ENCODE measurements at regions not wholly inside any gene's neighbourhood (a gene's known extent, or its start where the extent isn't known, plus 50 kb on each side); places are given as distances from the start of the nearest gene placed in this dataset.

DNA sequence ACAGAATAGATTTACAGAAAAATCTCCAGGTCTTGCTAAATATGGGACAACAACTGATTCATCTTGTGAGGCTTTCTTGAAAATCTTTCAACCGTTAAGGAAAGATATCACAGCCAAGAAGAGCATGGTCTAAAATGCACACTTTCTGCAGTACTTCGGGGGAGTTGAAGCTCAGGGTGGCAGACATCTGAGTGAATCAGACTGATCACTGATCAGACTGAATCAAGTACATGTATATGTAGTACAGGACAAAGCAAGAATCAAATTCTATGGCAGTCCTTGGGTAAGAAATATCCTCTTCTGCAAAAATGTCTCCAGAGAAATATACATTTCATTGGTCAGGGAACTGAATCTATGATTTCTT is 212.4 kb upstream of the SPAG17 start:
- H3K18ac ChIP-seq (ENCODE audit: low read depth, low read length) = no peak overlapping the region
- no peaks in the 10 kb centered on the region for H3K79me1 ChIP-seq (ENCODE audit: low read depth in 1 of 2, low read length in 2 of 2)
- H2BK120ac ChIP-seq (ENCODE audit: low read depth, low read length) = no peak overlapping the region
- no peak overlapping the region for H3K27ac ChIP-seq (ENCODE audit: insufficient read depth, low read length)
- no peak overlapping the region for H3K56ac ChIP-seq (ENCODE audit: extremely low read depth, insufficient read depth, low read length)
- no peak overlapping the region for H3K23ac ChIP-seq (ENCODE audit: low read depth, low read length)
- no peaks in the 10 kb centered on the region for H3K4me1 ChIP-seq (ENCODE audit: control insufficient read depth, insufficient read depth, low read length)
- H3K14ac ChIP-seq (replicated peaks; ENCODE audit: low read depth, low read length) = no peak overlapping the region
- TF ChIP-seq NFE2L2 (IDR thresholded peaks at IDR 0.05; ENCODE audit: low read depth, low read length) (no peak), CHD1 (IDR thresholded peaks at IDR 0.05; ENCODE audit: low read depth, low read length) (no peak), SMC3 (IDR thresholded peaks at IDR 0.05; ENCODE audit: low read depth, low read length) (no peak), MXI1 (IDR thresholded peaks at IDR 0.05; ENCODE audit: borderline replicate concordance, low read depth, low read length) (no peak), RCOR1 (IDR thresholded peaks at IDR 0.05; ENCODE audit: insufficient replicate concordance, low read length) (no peak)
- TF ChIP-seq, protein P1, sequence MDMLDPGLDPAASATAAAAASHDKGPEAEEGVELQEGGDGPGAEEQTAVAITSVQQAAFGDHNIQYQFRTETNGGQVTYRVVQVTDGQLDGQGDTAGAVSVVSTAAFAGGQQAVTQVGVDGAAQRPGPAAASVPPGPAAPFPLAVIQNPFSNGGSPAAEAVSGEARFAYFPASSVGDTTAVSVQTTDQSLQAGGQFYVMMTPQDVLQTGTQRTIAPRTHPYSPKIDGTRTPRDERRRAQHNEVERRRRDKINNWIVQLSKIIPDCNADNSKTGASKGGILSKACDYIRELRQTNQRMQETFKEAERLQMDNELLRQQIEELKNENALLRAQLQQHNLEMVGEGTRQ (IDR thresholded peaks at IDR 0.05; ENCODE audit: low read depth, low read length) = no peak
- TF ChIP-seq, protein P2, sequence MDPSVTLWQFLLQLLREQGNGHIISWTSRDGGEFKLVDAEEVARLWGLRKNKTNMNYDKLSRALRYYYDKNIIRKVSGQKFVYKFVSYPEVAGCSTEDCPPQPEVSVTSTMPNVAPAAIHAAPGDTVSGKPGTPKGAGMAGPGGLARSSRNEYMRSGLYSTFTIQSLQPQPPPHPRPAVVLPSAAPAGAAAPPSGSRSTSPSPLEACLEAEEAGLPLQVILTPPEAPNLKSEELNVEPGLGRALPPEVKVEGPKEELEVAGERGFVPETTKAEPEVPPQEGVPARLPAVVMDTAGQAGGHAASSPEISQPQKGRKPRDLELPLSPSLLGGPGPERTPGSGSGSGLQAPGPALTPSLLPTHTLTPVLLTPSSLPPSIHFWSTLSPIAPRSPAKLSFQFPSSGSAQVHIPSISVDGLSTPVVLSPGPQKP (IDR thresholded peaks at IDR 0.05; ENCODE audit: borderline replicate concordance, low read depth, low read length) = no peak
- TF ChIP-seq, protein P3, sequence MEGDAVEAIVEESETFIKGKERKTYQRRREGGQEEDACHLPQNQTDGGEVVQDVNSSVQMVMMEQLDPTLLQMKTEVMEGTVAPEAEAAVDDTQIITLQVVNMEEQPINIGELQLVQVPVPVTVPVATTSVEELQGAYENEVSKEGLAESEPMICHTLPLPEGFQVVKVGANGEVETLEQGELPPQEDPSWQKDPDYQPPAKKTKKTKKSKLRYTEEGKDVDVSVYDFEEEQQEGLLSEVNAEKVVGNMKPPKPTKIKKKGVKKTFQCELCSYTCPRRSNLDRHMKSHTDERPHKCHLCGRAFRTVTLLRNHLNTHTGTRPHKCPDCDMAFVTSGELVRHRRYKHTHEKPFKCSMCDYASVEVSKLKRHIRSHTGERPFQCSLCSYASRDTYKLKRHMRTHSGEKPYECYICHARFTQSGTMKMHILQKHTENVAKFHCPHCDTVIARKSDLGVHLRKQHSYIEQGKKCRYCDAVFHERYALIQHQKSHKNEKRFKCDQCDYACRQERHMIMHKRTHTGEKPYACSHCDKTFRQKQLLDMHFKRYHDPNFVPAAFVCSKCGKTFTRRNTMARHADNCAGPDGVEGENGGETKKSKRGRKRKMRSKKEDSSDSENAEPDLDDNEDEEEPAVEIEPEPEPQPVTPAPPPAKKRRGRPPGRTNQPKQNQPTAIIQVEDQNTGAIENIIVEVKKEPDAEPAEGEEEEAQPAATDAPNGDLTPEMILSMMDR (conservative IDR thresholded peaks at IDR 0.05; ENCODE audit: low read depth, low read length) = no peak
- no peak overlapping the region for H3K4me2 ChIP-seq (ENCODE audit: low read depth, low read length)
- no peak overlapping the region for H4K91ac ChIP-seq (ENCODE audit: insufficient read depth, low read depth, low read length)
- no peak for ATAC-seq (ENCODE audit: low read depth)
- H2AK5ac ChIP-seq (ENCODE audit: low read depth, low read length) = no peak overlapping the region
- H3K4me3 ChIP-seq (ENCODE audit: insufficient read depth, low read depth, low read length) = no peak overlapping the region
- no peak overlapping the region for H2BK20ac ChIP-seq (ENCODE audit: low read depth, low read length)
- no peaks in the 10 kb centered on the region for H3K27me3 ChIP-seq (ENCODE audit: control insufficient read depth, insufficient read depth, low read length)
- in situ Hi-C loops (cut with MboI; ENCODE audit: low sequenced_read_pairs) (no loop called here), intact Hi-C loops (cut with micrococcal nuclease) (no loop called here), dilution Hi-C loops (cut with HindIII; ENCODE audit: low sequenced_read_pairs, unreplicated experiment) (no loop called here)
- no peak overlapping the region for H2BK5ac ChIP-seq (ENCODE audit: low read depth, low read length, poor library complexity, severe bottlenecking)
- POLR2A ChIA-PET (ENCODE audit: unreplicated experiment) = no interaction called here
- no peaks in the 10 kb centered on the region for H4K20me1 ChIP-seq (ENCODE audit: insufficient read depth, low read length)
- no peak overlapping the region for H3K9ac ChIP-seq (ENCODE audit: low read depth, low read length)
- no peak overlapping the region for H2AFZ ChIP-seq (replicated peaks; ENCODE audit: low read length, poor library complexity)
- BruUV-seq (replicated peaks) = no TSS peak
- no peak overlapping the region for H4K8ac ChIP-seq (ENCODE audit: low read depth in 2 of 2, low read length in 2 of 2)
- no peaks in the 10 kb centered on the region for H3K9me1 ChIP-seq (ENCODE audit: insufficient read depth, low read length)
- H2AK9ac ChIP-seq (replicated peaks; ENCODE audit: low read depth, low read length, poor library complexity) = no peak overlapping the region
- H2BK15ac ChIP-seq (ENCODE audit: low read depth, low read length) = no peak overlapping the region
- 0% methylated on average over 1 of the region's 2 CpGs; no CpG with 5 or more reads in 1 of the 2 experiments for WGBS, 2 experiments (ENCODE audit: extremely low coverage in 2 of 2, insufficient read length in 1 of 2)
- no peaks in the 10 kb centered on the region for H3K36me3 ChIP-seq (ENCODE audit: control insufficient read depth, insufficient read depth, low read length)
- H4K5ac ChIP-seq (ENCODE audit: low read depth, low read length) = no peak overlapping the region
- CTCF ChIA-PET = no interaction called here
- DNase-seq = no peak
- H3K4ac ChIP-seq (ENCODE audit: low read depth, low read length) = no peak overlapping the region
- no peaks in the 10 kb centered on the region for H3K9me3 ChIP-seq (ENCODE audit: control insufficient read depth, insufficient read depth, low read length)
